Endothelial cell of umbilical vein (primary cell): ENCODE measurements at regions not wholly inside any gene's neighbourhood (a gene's known extent, or its start where the extent isn't known, plus 50 kb on each side); places are given as distances from the start of the nearest gene placed in this dataset.

Source experiments
- BruUV-seq: library from RNA; stranded (reverse); fragments of 400-500 nt; replicated peaks from 2 replicates; lab custom pipeline; 2021; lab: Mats Ljungman, UMichigan
- CTCF ChIA-PET: fragments of 300-600, 350-600 bp; sonication (Branson Sonifier 250); formaldehyde crosslinking; loops from one replicate; lab custom pipeline; 2021; ENCODE audit warnings: antibody characterized with exemption, inconsistent platforms; lab: Charles Lee
- POLR2A ChIA-PET: fragments of 300-600, 350-600 bp; sonication (Branson Sonifier 250); formaldehyde crosslinking; loops from one replicate; lab custom pipeline; 2021; ENCODE audit warnings: antibody characterized with exemption, inconsistent platforms; lab: Charles Lee
- DNase-seq: peaks from one replicate; pipeline ENCODE4 v3.0.0-alpha.2; 2011; ENCODE audit warnings: low read depth, low spot score
- FAIRE-seq: peaks from 2 replicates; lab custom pipeline; 2011; peaks lifted over from hg19 to GRCh38; lab: Jason Lieb, UNC
- H2AFZ ChIP-seq: 2 replicates; pipeline ENCODE4 v1.6.0; 2012; ENCODE audit warnings: low read depth, low read length, control low read depth, inconsistent platforms
- H3K27ac ChIP-seq: 2 replicates; pipeline ENCODE4 v1.5.1; 2011; ENCODE audit warnings: low read depth, mild to moderate bottlenecking, control low read depth, low read length, moderate library complexity; ENCODE audit not compliant: insufficient read depth
- H3K27me3 ChIP-seq, 2 experiments: 2 replicates each; pipeline versions ENCODE4 v1.6.0 to v1.6.1; 2011; ENCODE audit warnings: low read length in 2 of 2, mixed read lengths in 1 of 2; ENCODE audit not compliant: control insufficient read depth in 2 of 2, insufficient read depth in 2 of 2
- H3K36me3 ChIP-seq, 2 experiments: 2 replicates in 1 of 2; 3 replicates in 1 of 2; pipeline ENCODE4 v1.5.1; 2011; ENCODE audit warnings: low read length in 2 of 2, mild to moderate bottlenecking in 1 of 2, moderate library complexity in 1 of 2; ENCODE audit not compliant: control insufficient read depth in 2 of 2, insufficient read depth in 2 of 2; ENCODE audit errors: extremely low read depth in 1 of 2
- H3K4me1 ChIP-seq: 3 replicates; pipeline ENCODE4 v1.5.1; 2011; ENCODE audit warnings: mild to moderate bottlenecking, low read length; ENCODE audit not compliant: control insufficient read depth, insufficient read depth; ENCODE audit errors: extremely low read depth
- H3K4me2 ChIP-seq: 2 replicates; pipeline ENCODE4 v1.6.1; 2011; ENCODE audit warnings: low read length, control low read depth, mixed read lengths; ENCODE audit not compliant: insufficient read depth
- H3K4me3 ChIP-seq, 3 experiments: fragments of 200-600 bp in 1 of 3; sonication (generic), shearing (Covaris generic) in 1 of 3; replicated peaks in 1 of 3; 2 replicates each; pipeline ENCODE4 v1.5.1; 2011 to 2016; ENCODE audit warnings: control low read depth in 3 of 3, low read length in 3 of 3, mild to moderate bottlenecking in 2 of 3, inconsistent platforms in 1 of 3, low read depth in 1 of 3, moderate library complexity in 1 of 3; ENCODE audit not compliant: insufficient read depth in 1 of 3
- H3K79me2 ChIP-seq: 2 replicates; pipeline ENCODE4 v1.6.0; 2012; ENCODE audit warnings: low read length, inconsistent platforms; ENCODE audit not compliant: control insufficient read depth, insufficient read depth
- H3K9ac ChIP-seq: replicated peaks from 2 replicates; pipeline ENCODE3; 2011; ENCODE audit warnings: low read length, control low read depth; ENCODE audit not compliant: insufficient read depth; ENCODE audit errors: extremely low read depth
- H3K9me1 ChIP-seq: replicated peaks from 3 replicates; pipeline ENCODE4 v1.6.0; 2011; ENCODE audit warnings: mild to moderate bottlenecking, low read length; ENCODE audit not compliant: control insufficient read depth, insufficient read depth; ENCODE audit errors: extremely low read depth
- H3K9me3 ChIP-seq: replicated peaks from 2 replicates; pipeline ENCODE4 v1.5.1; 2012; ENCODE audit warnings: low read length, inconsistent platforms; ENCODE audit not compliant: control insufficient read depth, insufficient read depth
- H4K20me1 ChIP-seq: replicated peaks from 2 replicates; pipeline ENCODE3; 2011; ENCODE audit warnings: mild to moderate bottlenecking, low read length; ENCODE audit not compliant: control insufficient read depth, insufficient read depth; ENCODE audit errors: extremely low read depth
- CTCF ChIP-seq, 2 donors: IDR thresholded peaks; 1 replicate in 1 of 2; 2 replicates in 1 of 2; pipeline ENCODE4 v1.5.1; 2011; ENCODE audit warnings: low read length in 2 of 2, mild to moderate bottlenecking in 2 of 2, moderate library complexity in 2 of 2, control low read depth in 1 of 2, inconsistent platforms in 1 of 2, low read depth in 1 of 2; ENCODE audit not compliant: insufficient read depth in 1 of 2; ENCODE audit errors: extremely low read depth in 1 of 2
- EZH2 ChIP-seq: IDR thresholded peaks from 2 replicates; pipeline ENCODE4 v1.6.1; 2012; ENCODE audit warnings: borderline replicate concordance, low read depth, mild to moderate bottlenecking, moderate library complexity, low read length, inconsistent platforms; ENCODE audit not compliant: severe bottlenecking
- FOS ChIP-seq: IDR thresholded peaks from 2 replicates; pipeline ENCODE4 v1.6.1; 2011; ENCODE audit warnings: mild to moderate bottlenecking, low read length, moderate library complexity, borderline replicate concordance; ENCODE audit not compliant: insufficient read depth
- GATA2 ChIP-seq: IDR thresholded peaks from 2 replicates; pipeline ENCODE4 v1.7.0; 2011; ENCODE audit warnings: low read depth, mild to moderate bottlenecking, moderate library complexity, mixed read lengths, low read length; ENCODE audit not compliant: insufficient read length, insufficient read depth
- JUN ChIP-seq: IDR thresholded peaks from 2 replicates; pipeline ENCODE4 v1.6.1; 2011; ENCODE audit warnings: borderline replicate concordance, low read depth; ENCODE audit not compliant: insufficient read length, insufficient read depth
- MAX ChIP-seq: IDR thresholded peaks from 2 replicates; pipeline ENCODE4 v1.6.1; 2011; ENCODE audit not compliant: insufficient read depth, insufficient read length
- MYC ChIP-seq: IDR thresholded peaks from one replicate; pipeline ENCODE4 v1.6.1; 2011; ENCODE audit warnings: mild to moderate bottlenecking, low read depth, low read length
- POLR2A ChIP-seq: IDR thresholded peaks from 2 replicates; pipeline ENCODE4 v1.6.1; 2012; ENCODE audit warnings: low read depth, mild to moderate bottlenecking, control low read depth, low read length
- POLR2AphosphoS5 ChIP-seq: IDR thresholded peaks from 2 replicates; pipeline ENCODE4 v1.6.1; 2012; ENCODE audit warnings: low read depth, mild to moderate bottlenecking, control low read depth, low read length, moderate library complexity; ENCODE audit not compliant: insufficient read depth
- dilution Hi-C: fragments of 300-500 bp; cut with MboI; formaldehyde crosslinking; loops from one replicate; pipeline ENCODE4 v1.15.0; 2019; ENCODE audit warnings: low sequenced_read_pairs; ENCODE audit not compliant: extremely low pct_ligation_motif_present
- intact Hi-C: fragments of 100-400 bp; cut with micrococcal nuclease; formaldehyde crosslinking; loops from one replicate; pipeline ENCODE4 v1.10.0; 2022

- H3K4me1 ChIP-seq = no peaks in the 10 kb centered on the region
- no peak overlapping the region for H3K9ac ChIP-seq
- H4K20me1 ChIP-seq = no peaks in the 10 kb centered on the region
- dilution Hi-C loops (no loop called here), intact Hi-C loops (no loop called here)
- H3K79me2 ChIP-seq = no peaks in the 10 kb centered on the region
- POLR2A ChIA-PET = no interaction called here
- no peaks in the 10 kb centered on the region for H3K9me3 ChIP-seq
- no peak for FAIRE-seq
- no peak for DNase-seq
- no peak overlapping the region for H3K27ac ChIP-seq
- H3K36me3 ChIP-seq = no peaks in the 10 kb centered on the region
- no peak overlapping the region for H3K4me3 ChIP-seq
- no TSS peak for BruUV-seq
- H3K4me2 ChIP-seq = no peak overlapping the region
- no peak overlapping the region for H2AFZ ChIP-seq
- TF ChIP-seq CTCF (IDR thresholded peaks at IDR 0.05; ENCODE audit: extremely low read depth in 1 of 2, insufficient read depth in 1 of 2, low read depth in 1 of 2, low read length in 2 of 2) (no peak), EZH2 (no peak), MAX (no peak), POLR2A (no peak), POLR2AphosphoS5 (no peak), GATA2 (no peak), JUN (no peak), FOS (no peak), MYC (no peak)
- no peaks in the 10 kb centered on the region for H3K27me3 ChIP-seq
- CTCF ChIA-PET = interaction anchor here (1.5 to 1.6 kb wide), 2 partner anchors 14 to 38 kb away, joined by 3 to 4 read pairs; no protein-coding TSS in a partner anchor
- H3K9me1 ChIP-seq = no peaks in the 10 kb centered on the region
Measured at GRCh38 chr11:16454289-16454863, 98.0 kb upstream of the SOX6 start.
